Gastroesophageal sphincter (tissue), 4 donors: ENCODE measurements at regions not wholly inside any gene's neighbourhood (a gene's known extent, or its start where the extent isn't known, plus 50 kb on each side); places are given as distances from the start of the nearest gene placed in this dataset.

Source experiments
- ATAC-seq: fragments of 150-250 bp; one replicate; pipeline ENCODE4 v1.9.1; 2016; ENCODE audit warnings: mild to moderate bottlenecking, moderate library complexity
- H3K27ac ChIP-seq, 4 donors: fragments of 200-600 bp; sonication (generic) in 3 of 4; 1 replicate in 3 of 4; 2 replicates in 1 of 4; pipeline ENCODE4 v1.5.1; 2016 to 2019
- H3K27me3 ChIP-seq: fragments of 200-600 bp; sonication (generic); one replicate; pipeline ENCODE4 v1.5.1; 2019
- H3K36me3 ChIP-seq, 2 donors: fragments of 200-600 bp; sonication (generic); one replicate each; pipeline ENCODE4 v1.5.1; 2019; ENCODE audit warnings: control low read depth in 1 of 2
- H3K4me1 ChIP-seq, 3 donors: fragments of 200-600 bp; sonication (generic); 1 replicate in 2 of 3; 2 replicates in 1 of 3; pipeline ENCODE4 v1.5.1; 2016 to 2019; ENCODE audit warnings: control low read depth in 2 of 3
- H3K4me3 ChIP-seq, 2 donors: fragments of 200-600 bp; sonication (generic); one replicate each; pipeline ENCODE4 v1.5.1; 2019; ENCODE audit warnings: mild to moderate bottlenecking in 1 of 2, moderate library complexity in 1 of 2
- H3K9me3 ChIP-seq, 3 donors: fragments of 200-600 bp; sonication (generic); one replicate each; pipeline ENCODE4 v1.5.1; 2017 to 2019; ENCODE audit warnings: control low read depth in 2 of 3
- CTCF ChIP-seq, 4 experiments: fragments of 200-600 bp in 2 of 4; fragments of 450-650 bp in 2 of 4; sonication (generic) in 1 of 4; IDR thresholded peaks; one replicate each; pipeline ENCODE4 v1.5.1; 2017 to 2019; ENCODE audit warnings: antibody characterized with exemption in 4 of 4, mild to moderate bottlenecking in 2 of 4, moderate library complexity in 2 of 4
- EP300 ChIP-seq: sonication (generic); formaldehyde crosslinking; IDR thresholded peaks from one replicate; pipeline ENCODE4 v1.6.1; 2017; ENCODE audit warnings: antibody characterized with exemption, mild to moderate bottlenecking
- POLR2A ChIP-seq, 2 donors: fragments of 450-650 bp; IDR thresholded peaks; one replicate each; pipeline ENCODE4 v1.6.1; 2017; ENCODE audit warnings: antibody characterized with exemption in 2 of 2, mild to moderate bottlenecking in 2 of 2, moderate library complexity in 1 of 2
- POLR2AphosphoS5 ChIP-seq: sonication (generic); formaldehyde crosslinking; IDR thresholded peaks from one replicate; pipeline ENCODE4 v1.6.1; 2017; ENCODE audit warnings: antibody characterized with exemption
- WGBS, 2 donors: methylation state at CpG; one replicate each; pipeline ENCODE4 v1.1.5; 2018; ENCODE audit warnings: low coverage in 1 of 2; 5-methylcytosine and 5-hydroxymethylcytosine counted together

GRCh38 chrX:13903405-13903804, 86.5 kb upstream of the GPM6B start:
- no peaks in the 10 kb centered on the region for H3K27me3 ChIP-seq
- no peak for TF ChIP-seq POLR2AphosphoS5
- TF ChIP-seq POLR2A (IDR thresholded peaks at IDR 0.05): no peak
- TF ChIP-seq EP300: no peak
- TF ChIP-seq CTCF (IDR thresholded peaks at IDR 0.05): no peak
- no peaks in the 10 kb centered on the region for H3K36me3 ChIP-seq
- H3K27ac ChIP-seq: no peak overlapping the region
- 65 to 76% methylated on average over 2 to 4 of the region's 8 CpGs for WGBS, 2 donors
- H3K9me3 ChIP-seq: no peaks in the 10 kb centered on the region
- H3K4me3 ChIP-seq: no peak overlapping the region
- no peak for ATAC-seq
- peaks cover 0 to 14% (median 0%) of the 10 kb centered on the region in 3 donors for H3K4me1 ChIP-seq

GRCh38 chrX:13902406-13902805, 85.5 kb upstream of the GPM6B start:
- Histone ChIP-seq H3K27ac (no peak overlapping the region), H3K9me3 (no peaks in the 10 kb centered on the region), H3K4me1 (peaks cover 0 to 23% (median 0%) of the 10 kb centered on the region in 3 donors), H3K4me3 (no peak overlapping the region), H3K27me3 (no peaks in the 10 kb centered on the region), H3K36me3 (no peaks in the 10 kb centered on the region)
- TF ChIP-seq CTCF (IDR thresholded peaks at IDR 0.05): no peak
- no peak for TF ChIP-seq POLR2AphosphoS5
- no peak for TF ChIP-seq EP300
- 86 to 87% methylated on average over 3 of the region's 3 CpGs for WGBS, 2 donors
- no peak for ATAC-seq

- Histone ChIP-seq H3K27ac (no peak overlapping the region), H3K36me3 (no peaks in the 10 kb centered on the region), H3K4me3 (no peak overlapping the region), H3K9me3 (no peaks in the 10 kb centered on the region), H3K4me1 (peaks cover 0 to 28% (median 0%) of the 10 kb centered on the region in 3 donors), H3K27me3 (no peaks in the 10 kb centered on the region)
- 20 to 83% methylated on average over 1 of the region's 2 CpGs for WGBS, 2 donors
- ATAC-seq: no peak
- TF ChIP-seq EP300: no peak
- no peak for TF ChIP-seq CTCF (IDR thresholded peaks at IDR 0.05)
- no peak for TF ChIP-seq POLR2AphosphoS5
- no peak for TF ChIP-seq POLR2A (IDR thresholded peaks at IDR 0.05)
Observed at GRCh38 chrX:13901354-13901753, 84.5 kb upstream of the GPM6B start.

- Histone ChIP-seq H3K27me3 (no peaks in the 10 kb centered on the region), H3K4me3 (no peak overlapping the region), H3K36me3 (no peaks in the 10 kb centered on the region), H3K4me1 (peaks cover 0 to 28% (median 0%) of the 10 kb centered on the region in 3 donors), H3K9me3 (no peaks in the 10 kb centered on the region), H3K27ac (no peak overlapping the region)
- TF ChIP-seq POLR2A (IDR thresholded peaks at IDR 0.05): no peak
- no peak for TF ChIP-seq POLR2AphosphoS5
- TF ChIP-seq CTCF (IDR thresholded peaks at IDR 0.05): no peak
- TF ChIP-seq EP300: no peak
- ATAC-seq: no peak
- WGBS, 2 donors: 87 to 90% methylated on average over 4 to 10 of the region's 10 CpGs
Observed at GRCh38 chrX:13900351-13900750, 83.5 kb upstream of the GPM6B start.

- no peaks in the 10 kb centered on the region for H3K9me3 ChIP-seq
- TF ChIP-seq EP300 (no peak), POLR2AphosphoS5 (peak; percentile 83)
- H3K4me1 ChIP-seq: peaks cover 0 to 28% (median 0%) of the 10 kb centered on the region in 3 donors
- H3K27me3 ChIP-seq: no peaks in the 10 kb centered on the region
- 21 to 32% methylated on average over 3 to 6 of the region's 6 CpGs for WGBS, 2 donors
- ATAC-seq: peak; percentile 94
- H3K36me3 ChIP-seq: no peaks in the 10 kb centered on the region
- peak overlapping the region in 2 of 4 donors; percentile 10 to 41 for H3K27ac ChIP-seq
- H3K4me3 ChIP-seq: no peak overlapping the region
Observed at GRCh38 chrX:13899607-13900006, 82.7 kb upstream of the GPM6B start.
